ENCODE measurements at regions not wholly inside any gene's neighbourhood (a gene's known extent, or its start where the extent isn't known, plus 50 kb on each side); places are given as distances from the start of the nearest gene placed in this dataset.
A peak's percentile ranks its signal among the peaks of the same experiment; 100 is the strongest.

- CTCF ChIA-PET = interaction anchor here (0.5 kb wide), 1 partner anchor 343 kb away, joined by 4 read pairs; no protein-coding TSS in a partner anchor
- Histone ChIP-seq H3K27me3 (replicated peaks in 2 of 5; ENCODE audit: control insufficient read depth in 4 of 5, insufficient read depth in 5 of 5, low read length in 4 of 5) (no peaks in the 10 kb centered on the region), H3K4me1 (ENCODE audit: control extremely low read depth in 1 of 4, control insufficient read depth in 4 of 4, insufficient read depth in 4 of 4, low read length in 3 of 4) (no peaks in the 10 kb centered on the region), H3K4me3 (ENCODE audit: control insufficient read depth in 1 of 7, extremely low read depth in 1 of 7, insufficient read depth in 4 of 7, low read depth in 2 of 7, low read length in 6 of 7) (no peak overlapping the region), H3K27ac (ENCODE audit: insufficient read depth in 1 of 2, low read depth in 1 of 2, low read length in 2 of 2, poor library complexity in 1 of 2, severe bottlenecking in 2 of 2) (no peak overlapping the region), H3K9me3 (ENCODE audit: control extremely low read depth in 1 of 5, control insufficient read depth in 4 of 5, insufficient read depth in 2 of 5, low read depth in 1 of 5, low read length in 4 of 5) (no peaks in the 10 kb centered on the region), H3K36me3 (ENCODE audit: control insufficient read depth in 4 of 4, insufficient read depth in 4 of 4, low read length in 3 of 4) (no peaks in the 10 kb centered on the region)
- WGBS (ENCODE audit: insufficient coverage) = 94% methylated on average over 9 of the region's 10 CpGs
- DNase-seq = no peak
- POLR2A ChIA-PET = no interaction called here
Observed at GRCh38 chr12:128056136-128056801, 210.7 kb upstream of the TMEM132C start.

GRCh38 chr12:128057586-128057985 lies 209.4 kb upstream of the TMEM132C start:
- Histone ChIP-seq H3K27me3 (replicated peaks in 2 of 5; ENCODE audit: control insufficient read depth in 4 of 5, insufficient read depth in 5 of 5, low read length in 4 of 5) (no peaks in the 10 kb centered on the region), H3K9me3 (ENCODE audit: control extremely low read depth in 1 of 5, control insufficient read depth in 4 of 5, insufficient read depth in 2 of 5, low read depth in 1 of 5, low read length in 4 of 5) (no peaks in the 10 kb centered on the region), H3K4me1 (ENCODE audit: control extremely low read depth in 1 of 4, control insufficient read depth in 4 of 4, insufficient read depth in 4 of 4, low read length in 3 of 4) (no peaks in the 10 kb centered on the region), H3K36me3 (ENCODE audit: control insufficient read depth in 4 of 4, insufficient read depth in 4 of 4, low read length in 3 of 4) (no peaks in the 10 kb centered on the region), H3K27ac (ENCODE audit: insufficient read depth in 1 of 2, low read depth in 1 of 2, low read length in 2 of 2, poor library complexity in 1 of 2, severe bottlenecking in 2 of 2) (no peak overlapping the region), H3K4me3 (ENCODE audit: control insufficient read depth in 1 of 7, extremely low read depth in 1 of 7, insufficient read depth in 4 of 7, low read depth in 2 of 7, low read length in 6 of 7) (no peak overlapping the region)
- whole genome bisulfite sequencing (ENCODE audit: insufficient coverage) = 100% methylated on average over 3 of the region's 9 CpGs
- no peak for DNase-seq
- POLR2A ChIA-PET = no interaction called here
- CTCF ChIA-PET = interaction anchor here (1.7 kb wide), 1 partner anchor 12 kb away, joined by 6 read pairs; no protein-coding TSS in a partner anchor

GRCh38 chr12:128059621-128060370 lies 207.2 kb upstream of the TMEM132C start:
- H3K9me3 ChIP-seq (ENCODE audit: control extremely low read depth in 1 of 5, control insufficient read depth in 4 of 5, insufficient read depth in 2 of 5, low read depth in 1 of 5, low read length in 4 of 5) = no peaks in the 10 kb centered on the region
- H3K36me3 ChIP-seq (ENCODE audit: control insufficient read depth in 4 of 4, insufficient read depth in 4 of 4, low read length in 3 of 4) = no peaks in the 10 kb centered on the region
- POLR2A ChIA-PET = interaction anchor here (0.6 kb wide), 2 partner anchors 298 to 325 kb away, joined by 3 to 4 read pairs; no protein-coding TSS in a partner anchor
- H3K4me3 ChIP-seq (ENCODE audit: control insufficient read depth in 1 of 7, extremely low read depth in 1 of 7, insufficient read depth in 4 of 7, low read depth in 2 of 7, low read length in 6 of 7) = no peak overlapping the region
- H3K27ac ChIP-seq (ENCODE audit: insufficient read depth in 1 of 2, low read depth in 1 of 2, low read length in 2 of 2, poor library complexity in 1 of 2, severe bottlenecking in 2 of 2) = no peak overlapping the region
- DNase-seq = no peak
- no peaks in the 10 kb centered on the region for H3K4me1 ChIP-seq (ENCODE audit: control extremely low read depth in 1 of 4, control insufficient read depth in 4 of 4, insufficient read depth in 4 of 4, low read length in 3 of 4)
- WGBS (ENCODE audit: insufficient coverage) = 99% methylated on average over 12 of the region's 18 CpGs
- CTCF ChIA-PET = interaction anchor here (0.6 kb wide), 1 partner anchor 250 kb away, joined by 3 read pairs; no protein-coding TSS in a partner anchor
- H3K27me3 ChIP-seq (replicated peaks in 2 of 5; ENCODE audit: control insufficient read depth in 4 of 5, insufficient read depth in 5 of 5, low read length in 4 of 5) = no peaks in the 10 kb centered on the region

GRCh38 chr12:128068211-128068610 lies 198.8 kb upstream of the TMEM132C start:
- CTCF ChIA-PET = interaction anchor here (1.2 kb wide), 1 partner anchor 21 kb away, joined by 3 read pairs; no protein-coding TSS in a partner anchor
- 91% methylated on average over 5 of the region's 5 CpGs for WGBS (ENCODE audit: insufficient coverage)
- H3K4me3 ChIP-seq (ENCODE audit: control insufficient read depth in 1 of 7, extremely low read depth in 1 of 7, insufficient read depth in 4 of 7, low read depth in 2 of 7, low read length in 6 of 7) = no peak overlapping the region
- no peaks in the 10 kb centered on the region for H3K27me3 ChIP-seq (replicated peaks in 2 of 5; ENCODE audit: control insufficient read depth in 4 of 5, insufficient read depth in 5 of 5, low read length in 4 of 5)
- DNase-seq = no peak
- POLR2A ChIA-PET = no interaction called here
- no peaks in the 10 kb centered on the region for H3K36me3 ChIP-seq (ENCODE audit: control insufficient read depth in 4 of 4, insufficient read depth in 4 of 4, low read length in 3 of 4)
- no peaks in the 10 kb centered on the region for H3K4me1 ChIP-seq (ENCODE audit: control extremely low read depth in 1 of 4, control insufficient read depth in 4 of 4, insufficient read depth in 4 of 4, low read length in 3 of 4)
- no peak overlapping the region for H3K27ac ChIP-seq (ENCODE audit: insufficient read depth in 1 of 2, low read depth in 1 of 2, low read length in 2 of 2, poor library complexity in 1 of 2, severe bottlenecking in 2 of 2)
- H3K9me3 ChIP-seq (ENCODE audit: control extremely low read depth in 1 of 5, control insufficient read depth in 4 of 5, insufficient read depth in 2 of 5, low read depth in 1 of 5, low read length in 4 of 5) = no peaks in the 10 kb centered on the region

GRCh38 chr12:128069359-128069997 lies 197.5 kb upstream of the TMEM132C start:
- no peaks in the 10 kb centered on the region for H3K27me3 ChIP-seq (replicated peaks in 2 of 5; ENCODE audit: control insufficient read depth in 4 of 5, insufficient read depth in 5 of 5, low read length in 4 of 5)
- H3K9me3 ChIP-seq (ENCODE audit: control extremely low read depth in 1 of 5, control insufficient read depth in 4 of 5, insufficient read depth in 2 of 5, low read depth in 1 of 5, low read length in 4 of 5) = no peaks in the 10 kb centered on the region
- no peak overlapping the region for H3K27ac ChIP-seq (ENCODE audit: insufficient read depth in 1 of 2, low read depth in 1 of 2, low read length in 2 of 2, poor library complexity in 1 of 2, severe bottlenecking in 2 of 2)
- POLR2A ChIA-PET = no interaction called here
- no peaks in the 10 kb centered on the region for H3K36me3 ChIP-seq (ENCODE audit: control insufficient read depth in 4 of 4, insufficient read depth in 4 of 4, low read length in 3 of 4)
- H3K4me1 ChIP-seq (ENCODE audit: control extremely low read depth in 1 of 4, control insufficient read depth in 4 of 4, insufficient read depth in 4 of 4, low read length in 3 of 4) = no peaks in the 10 kb centered on the region
- WGBS (ENCODE audit: insufficient coverage) = 0% methylated on average over 2 of the region's 12 CpGs
- CTCF ChIA-PET = interaction anchor here (0.6 to 2.0 kb wide), 7 partner anchors 10 to 960 kb away, joined by 3 to 11 read pairs (median 4); no protein-coding TSS in a partner anchor
- no peak overlapping the region for H3K4me3 ChIP-seq (ENCODE audit: control insufficient read depth in 1 of 7, extremely low read depth in 1 of 7, insufficient read depth in 4 of 7, low read depth in 2 of 7, low read length in 6 of 7)
- DNase-seq = peak; percentile 35 to 70 (median 62)

- ChIA-PET CTCF (no interaction called here), POLR2A (no interaction called here)
- Histone ChIP-seq H3K36me3 (ENCODE audit: control insufficient read depth in 4 of 4, insufficient read depth in 4 of 4, low read length in 3 of 4) (no peaks in the 10 kb centered on the region), H3K4me3 (ENCODE audit: control insufficient read depth in 1 of 7, extremely low read depth in 1 of 7, insufficient read depth in 4 of 7, low read depth in 2 of 7, low read length in 6 of 7) (no peak overlapping the region), H3K4me1 (ENCODE audit: control extremely low read depth in 1 of 4, control insufficient read depth in 4 of 4, insufficient read depth in 4 of 4, low read length in 3 of 4) (no peaks in the 10 kb centered on the region), H3K27ac (ENCODE audit: insufficient read depth in 1 of 2, low read depth in 1 of 2, low read length in 2 of 2, poor library complexity in 1 of 2, severe bottlenecking in 2 of 2) (no peak overlapping the region), H3K9me3 (ENCODE audit: control extremely low read depth in 1 of 5, control insufficient read depth in 4 of 5, insufficient read depth in 2 of 5, low read depth in 1 of 5, low read length in 4 of 5) (no peaks in the 10 kb centered on the region), H3K27me3 (replicated peaks in 2 of 5; ENCODE audit: control insufficient read depth in 4 of 5, insufficient read depth in 5 of 5, low read length in 4 of 5) (no peaks in the 10 kb centered on the region)
- WGBS (ENCODE audit: insufficient coverage) = 88% methylated on average over 8 of the region's 13 CpGs
- no peak for DNase-seq
Observed at GRCh38 chr12:128073937-128074336, 193.0 kb upstream of the TMEM132C start.

GRCh38 chr12:128075332-128075731 lies 191.6 kb upstream of the TMEM132C start:
- Histone ChIP-seq H3K27me3 (replicated peaks in 2 of 5; ENCODE audit: control insufficient read depth in 4 of 5, insufficient read depth in 5 of 5, low read length in 4 of 5) (no peaks in the 10 kb centered on the region), H3K4me3 (ENCODE audit: control insufficient read depth in 1 of 7, extremely low read depth in 1 of 7, insufficient read depth in 4 of 7, low read depth in 2 of 7, low read length in 6 of 7) (no peak overlapping the region), H3K27ac (ENCODE audit: insufficient read depth in 1 of 2, low read depth in 1 of 2, low read length in 2 of 2, poor library complexity in 1 of 2, severe bottlenecking in 2 of 2) (no peak overlapping the region), H3K36me3 (ENCODE audit: control insufficient read depth in 4 of 4, insufficient read depth in 4 of 4, low read length in 3 of 4) (no peaks in the 10 kb centered on the region), H3K4me1 (ENCODE audit: control extremely low read depth in 1 of 4, control insufficient read depth in 4 of 4, insufficient read depth in 4 of 4, low read length in 3 of 4) (no peaks in the 10 kb centered on the region), H3K9me3 (ENCODE audit: control extremely low read depth in 1 of 5, control insufficient read depth in 4 of 5, insufficient read depth in 2 of 5, low read depth in 1 of 5, low read length in 4 of 5) (no peaks in the 10 kb centered on the region)
- no peak for DNase-seq
- ChIA-PET CTCF (no interaction called here), POLR2A (no interaction called here)
- 98% methylated on average over 9 of the region's 9 CpGs for WGBS (ENCODE audit: insufficient coverage)

Data from common myeloid progenitor, CD34-positive (primary cell).